ENCODE measurements at regions not wholly inside any gene's neighbourhood (a gene's known extent, or its start where the extent isn't known, plus 50 kb on each side); places are given as distances from the start of the nearest gene placed in this dataset.
"Not testable (repeated sequence)": the region's sequence is repeated elsewhere in the genome, so short reads cannot be mapped to it uniquely, and the experiment has no call there.

GRCh38 chr10:28765641-28766040, 88.3 kb downstream of the BAMBI start:
- peaks cover 16% of the 10 kb centered on the region for H3K27me3 ChIP-seq
- 55% methylated on average over 6 of the region's 6 CpGs for WGBS

GRCh38 chr10:28768227-28768626, 90.9 kb downstream of the BAMBI start:
- Histone ChIP-seq H3K9me3 (no peaks in the 10 kb centered on the region), H3K4me1 (no peaks in the 10 kb centered on the region), H3K27ac (no peak overlapping the region), H3K36me3 (no peaks in the 10 kb centered on the region), H3K27me3 (peaks cover 12% of the 10 kb centered on the region), H3K4me3 (no peak overlapping the region)
- no peak for TF ChIP-seq CTCF (IDR thresholded peaks at IDR 0.05)
- 76% methylated on average over 10 of the region's 10 CpGs for WGBS
- no peak for DNase-seq (ENCODE audit: low spot score in 2 of 2)

More at GRCh38 chr10:28765641-28766040, 88.3 kb downstream of the BAMBI start:
- no peak overlapping the region for H3K4me3 ChIP-seq
- TF ChIP-seq CTCF (IDR thresholded peaks at IDR 0.05) = no peak
- TF ChIP-seq EP300 (IDR thresholded peaks at IDR 0.05) = no peak
- no peak for TF ChIP-seq POLR2A (IDR thresholded peaks at IDR 0.05)
- no peak for TF ChIP-seq POLR2AphosphoS5 (IDR thresholded peaks at IDR 0.05)
- no peak for DNase-seq (ENCODE audit: low spot score in 2 of 2)
- no peaks in the 10 kb centered on the region for H3K4me1 ChIP-seq
- no peak overlapping the region for H3K27ac ChIP-seq
- no peaks in the 10 kb centered on the region for H3K9me3 ChIP-seq
- no peaks in the 10 kb centered on the region for H3K36me3 ChIP-seq

- Histone ChIP-seq H3K9me3 (no peaks in the 10 kb centered on the region), H3K27ac (no peak overlapping the region), H3K27me3 (peaks cover 6% of the 10 kb centered on the region), H3K36me3 (no peaks in the 10 kb centered on the region), H3K4me1 (no peaks in the 10 kb centered on the region), H3K4me3 (no peak overlapping the region)
- WGBS = 53% methylated on average over 4 of the region's 4 CpGs
- TF ChIP-seq EP300 (IDR thresholded peaks at IDR 0.05) (no peak), POLR2AphosphoS5 (IDR thresholded peaks at IDR 0.05) (no peak), CTCF (IDR thresholded peaks at IDR 0.05) (no peak), POLR2A (IDR thresholded peaks at IDR 0.05) (no peak)
- DNase-seq (ENCODE audit: low spot score in 2 of 2) = no peak
These were observed 91.8 kb downstream of the BAMBI start for GRCh38 chr10:28769091-28769604.

- H3K4me3 ChIP-seq; H3K36me3 ChIP-seq; H3K27me3 ChIP-seq; H3K27ac ChIP-seq; H3K4me1 ChIP-seq; DNase-seq (ENCODE audit: low spot score in 2 of 2); H3K9me3 ChIP-seq: not testable (repeated sequence)
- 96% methylated on average over 18 of the region's 36 CpGs for WGBS
These were observed 94.3 kb downstream of the BAMBI start for GRCh38 chr10:28771580-28772090.

GRCh38 chr10:28774051-28774995, 97.0 kb downstream of the BAMBI start:
- Histone ChIP-seq H3K9me3 (no peaks in the 10 kb centered on the region), H3K27ac (no peak overlapping the region), H3K4me1 (no peaks in the 10 kb centered on the region), H3K27me3 (no peaks in the 10 kb centered on the region), H3K4me3 (no peak overlapping the region), H3K36me3 (no peaks in the 10 kb centered on the region)
- TF ChIP-seq POLR2AphosphoS5 (IDR thresholded peaks at IDR 0.05) (no peak), EP300 (IDR thresholded peaks at IDR 0.05) (no peak), CTCF (IDR thresholded peaks at IDR 0.05) (no peak), POLR2A (IDR thresholded peaks at IDR 0.05) (no peak)
- no peak for DNase-seq (ENCODE audit: low spot score in 2 of 2)
- 89% methylated on average over 4 of the region's 4 CpGs for WGBS
